ENCODE measurements at regions not wholly inside any gene's neighbourhood (a gene's known extent, or its start where the extent isn't known, plus 50 kb on each side); places are given as distances from the start of the nearest gene placed in this dataset.

DNA sequence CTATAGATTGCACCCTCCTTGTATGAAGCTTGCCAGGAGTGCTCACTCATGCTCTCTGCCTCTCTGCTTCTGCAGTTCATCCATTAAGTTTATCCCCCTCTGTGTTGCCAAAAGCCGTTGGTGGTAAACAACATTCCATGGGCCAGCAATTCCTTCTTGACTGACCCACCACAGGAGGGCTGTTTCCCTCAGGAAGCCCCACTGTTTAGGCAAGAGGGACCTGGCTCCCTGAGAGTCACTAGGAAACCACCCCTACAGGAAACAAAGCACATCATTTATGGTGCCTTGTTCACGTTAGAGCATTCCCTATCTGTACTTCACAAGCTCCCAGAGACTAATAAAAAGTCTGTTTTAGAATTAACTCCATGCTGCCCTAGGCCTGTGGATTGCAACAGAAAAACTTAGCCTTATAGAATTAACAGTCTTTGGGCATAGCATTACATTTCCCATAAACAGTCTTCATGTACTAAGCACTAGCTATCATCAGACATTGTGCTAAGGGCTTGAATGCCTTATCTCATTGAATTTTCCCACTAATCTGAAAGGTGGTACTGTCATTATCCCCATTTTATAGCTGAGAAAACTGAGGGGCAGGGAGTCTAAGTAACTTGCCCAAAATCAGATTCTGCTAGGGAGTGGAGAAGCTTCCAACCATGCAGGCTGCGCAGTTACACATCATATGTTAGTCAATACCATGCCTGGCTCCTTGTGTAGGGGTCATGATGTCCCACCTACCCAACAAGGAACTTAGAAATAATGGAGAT is 149.9 kb downstream of the SHQ1 start:
- no peak for FAIRE-seq

DNA sequence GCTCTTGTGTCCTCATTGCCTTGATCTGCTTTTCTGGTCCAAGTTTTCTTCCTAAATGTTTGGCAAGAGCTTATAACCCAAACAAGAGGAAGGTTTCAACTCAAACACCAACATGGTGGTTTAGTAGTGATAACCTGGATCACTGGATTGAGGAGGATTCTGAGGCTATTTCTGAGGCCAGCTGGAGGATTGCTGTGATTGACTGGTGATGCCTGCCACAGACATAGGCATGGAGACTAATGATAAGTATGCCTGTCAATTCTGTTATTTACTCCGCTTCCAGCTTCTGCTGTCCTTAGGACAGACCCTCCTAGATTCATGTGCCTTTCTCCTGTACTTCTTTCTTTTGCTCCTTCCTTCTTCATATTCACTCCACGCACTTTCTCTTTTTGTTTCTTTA is 150.5 kb downstream of the SHQ1 start:
- FAIRE-seq: no peak

DNA sequence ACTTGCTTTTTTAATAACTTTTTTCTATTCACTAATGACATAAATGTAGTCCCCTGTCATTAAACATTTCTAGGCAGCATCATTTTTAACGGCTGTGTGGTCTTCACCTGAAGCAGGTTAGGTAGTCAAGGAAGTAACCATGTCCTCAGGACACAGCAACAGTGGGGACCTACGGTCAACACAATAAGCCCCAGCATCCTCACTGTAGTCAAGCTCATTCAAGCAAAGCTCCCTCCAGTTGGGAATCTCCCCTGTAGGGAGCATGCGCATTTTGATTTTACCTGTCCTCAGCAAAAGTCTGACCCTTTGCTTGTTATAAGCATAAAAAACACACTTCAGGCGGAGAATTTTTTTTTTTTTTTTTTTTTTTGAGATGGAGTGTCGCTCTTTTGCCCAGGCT is 151.4 kb downstream of the SHQ1 start:
- no peak for FAIRE-seq

DNA sequence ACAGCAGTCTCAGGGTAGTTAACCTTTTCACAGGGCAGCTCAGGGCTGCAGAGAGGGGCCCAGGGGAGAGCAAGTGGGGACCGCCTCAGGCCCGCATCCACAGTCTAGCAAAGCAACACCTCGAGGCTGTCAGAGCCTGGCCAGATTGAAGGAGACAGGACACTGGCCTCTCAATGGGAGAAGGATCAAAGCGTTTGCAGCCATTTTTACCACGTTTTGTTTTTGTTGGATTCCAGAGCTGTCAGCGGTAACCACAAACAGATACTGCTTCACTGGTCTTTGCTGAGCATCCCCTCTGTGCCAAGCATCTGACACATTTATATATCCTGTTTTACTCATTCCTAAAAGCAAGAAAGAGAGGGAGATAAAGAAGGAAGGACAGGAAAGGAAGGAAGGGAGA is 153.8 kb downstream of the SHQ1 start:
- FAIRE-seq: no peak

DNA sequence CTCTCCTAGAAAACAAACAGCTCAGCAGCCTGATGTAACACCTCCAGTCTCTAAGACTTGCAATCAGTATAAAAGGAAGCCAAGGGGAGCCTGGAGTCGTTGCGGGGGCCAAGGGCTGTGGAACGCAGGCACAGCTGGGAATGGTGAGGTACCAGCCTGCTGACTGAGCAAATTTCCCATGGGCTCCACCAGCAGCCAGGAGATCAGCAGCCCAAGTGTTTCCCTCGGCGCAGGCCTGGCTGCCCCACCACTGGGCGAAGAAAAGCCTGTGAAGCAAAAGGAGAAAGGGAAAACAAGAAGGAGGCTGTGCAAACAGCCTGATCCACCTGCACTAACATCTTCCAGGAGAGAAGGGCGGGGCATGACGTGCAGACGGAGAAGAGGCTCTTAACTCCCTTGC is 155.3 kb downstream of the SHQ1 start:
- no peak for FAIRE-seq

DNA sequence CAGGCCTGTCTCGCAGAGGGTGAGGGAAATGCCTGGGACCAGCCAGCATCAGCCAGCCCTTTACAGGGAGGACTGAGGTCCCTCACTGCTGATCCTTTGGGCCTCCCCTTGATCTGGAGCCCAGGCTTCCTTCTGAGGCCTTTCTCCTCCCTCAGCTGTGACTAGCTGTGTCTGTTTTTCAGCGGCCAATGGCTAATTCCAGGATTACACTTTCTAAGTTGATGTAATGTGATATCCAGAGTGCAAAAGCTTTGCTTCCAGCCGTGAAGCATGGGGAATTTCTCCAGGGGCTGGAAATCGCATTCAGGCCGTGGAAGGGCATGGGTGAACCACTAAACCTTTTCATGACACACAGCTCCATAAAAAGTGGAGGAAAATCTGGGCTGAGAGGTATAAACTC is 157.6 kb downstream of the SHQ1 start:
- no peak for FAIRE-seq

DNA sequence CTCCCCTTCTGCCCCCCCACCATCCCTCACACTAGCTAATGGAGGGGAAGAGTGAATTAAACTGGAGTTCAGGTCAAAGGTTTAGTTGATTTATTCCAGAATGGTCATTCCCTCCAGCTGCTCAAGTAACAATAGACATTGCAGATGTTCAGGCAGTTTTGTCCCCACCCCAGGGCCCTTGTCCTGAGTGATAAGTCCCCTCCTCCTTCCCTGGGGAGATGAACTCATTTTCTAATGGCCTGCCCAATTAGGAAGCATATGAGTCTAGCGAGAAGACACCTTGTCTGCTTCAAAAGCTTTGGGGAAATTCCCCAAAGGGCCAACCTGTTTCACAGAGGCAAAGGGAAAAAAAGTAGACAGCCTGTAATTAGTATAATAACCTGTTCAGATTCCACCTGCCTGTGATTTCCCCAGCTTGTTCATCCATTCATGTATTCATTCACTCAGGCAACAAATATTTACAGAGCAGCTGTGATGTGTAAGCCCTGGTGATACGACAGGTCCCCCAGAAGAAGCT is 165.3 kb downstream of the SHQ1 start:
- no peak for FAIRE-seq

DNA sequence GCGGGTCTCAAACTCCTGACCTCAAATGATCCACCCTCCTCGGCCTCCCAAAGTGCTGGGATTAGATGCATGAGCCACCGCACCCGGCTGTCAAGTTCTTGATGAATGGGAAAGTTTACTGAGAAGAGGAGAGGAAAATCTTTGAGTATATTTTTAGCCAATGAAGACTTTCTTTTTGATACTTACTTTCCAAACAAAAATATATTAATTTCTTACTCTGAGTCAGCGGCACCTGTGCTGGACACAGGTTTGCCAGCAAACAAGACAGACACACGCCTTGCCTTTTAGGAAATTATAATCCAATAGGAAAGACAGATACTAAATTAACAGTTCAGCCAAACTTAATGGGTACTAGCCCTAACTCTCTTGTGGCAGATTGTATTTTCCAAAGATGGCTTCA is 166.6 kb downstream of the SHQ1 start:
- no peak for FAIRE-seq

DNA sequence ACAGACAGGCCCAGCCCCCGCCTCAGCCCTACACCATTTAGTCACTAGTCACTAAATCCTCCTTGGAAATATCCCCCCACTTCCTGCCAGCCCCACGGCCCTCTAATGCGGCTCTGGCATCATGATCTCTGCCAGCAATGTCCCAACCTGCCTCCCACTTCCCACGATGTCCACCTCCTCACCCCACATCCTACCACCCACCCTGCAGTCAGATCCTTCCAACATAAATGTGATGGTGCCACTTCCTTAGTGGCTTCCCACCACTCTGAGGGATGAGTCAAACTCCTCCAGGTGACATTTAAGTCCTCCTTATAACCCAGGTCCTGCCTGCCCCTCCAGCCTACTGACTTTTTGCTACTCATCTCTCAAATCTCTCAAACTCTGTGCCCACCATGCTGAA is 167.5 kb downstream of the SHQ1 start:
- FAIRE-seq: no peak

DNA sequence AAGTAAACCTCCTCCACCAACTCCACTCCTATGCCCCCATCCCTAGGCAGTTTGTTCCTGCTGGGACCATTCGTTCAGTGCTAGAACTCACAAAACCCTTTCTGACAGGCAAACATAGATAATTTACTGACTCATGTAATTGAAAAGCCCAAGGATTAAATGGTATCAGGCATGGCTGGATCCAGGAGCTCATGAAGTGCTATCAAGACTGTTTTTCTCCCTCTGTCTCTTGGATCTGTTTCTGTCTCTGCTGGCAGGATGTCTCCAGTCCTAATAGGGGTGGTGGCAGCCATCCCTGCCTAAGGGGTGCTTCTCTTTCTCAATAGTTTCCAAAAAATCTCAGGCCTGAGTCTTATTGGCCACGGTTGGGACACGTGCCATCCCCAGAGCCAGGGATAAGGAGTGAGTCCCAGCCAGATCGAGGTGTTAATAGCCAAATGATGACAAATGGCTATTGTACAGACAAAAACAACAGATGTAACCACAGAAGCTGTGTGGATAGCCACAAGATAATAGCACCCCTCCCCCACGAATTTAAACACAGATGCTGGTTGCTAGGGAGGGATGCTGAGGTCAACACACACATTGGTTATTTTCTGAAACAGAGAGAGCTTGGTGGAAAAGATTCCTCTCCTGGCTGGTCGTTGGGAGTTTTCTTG is 168.6 kb downstream of the SHQ1 start:
- no peak for FAIRE-seq

DNA sequence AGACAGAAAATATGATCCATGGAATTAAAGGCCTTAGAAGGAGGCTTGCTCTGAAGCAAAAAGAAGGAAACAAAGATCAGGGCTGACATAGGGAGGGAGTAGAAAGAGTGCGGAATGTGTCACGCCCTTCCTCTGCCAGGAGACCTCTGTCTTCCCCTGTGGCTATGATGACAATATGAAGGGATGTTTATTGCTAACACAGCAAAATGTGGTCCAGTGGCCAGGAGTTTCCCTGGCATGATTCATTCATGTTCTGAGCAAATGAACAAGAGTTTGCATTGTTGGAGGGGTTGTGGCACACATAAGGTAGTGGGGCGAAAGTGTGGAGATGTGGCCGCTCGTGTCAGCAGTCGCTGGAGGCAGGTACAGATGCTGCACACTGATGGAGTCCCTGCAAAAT is 169.4 kb downstream of the SHQ1 start:
- no peak for FAIRE-seq

DNA sequence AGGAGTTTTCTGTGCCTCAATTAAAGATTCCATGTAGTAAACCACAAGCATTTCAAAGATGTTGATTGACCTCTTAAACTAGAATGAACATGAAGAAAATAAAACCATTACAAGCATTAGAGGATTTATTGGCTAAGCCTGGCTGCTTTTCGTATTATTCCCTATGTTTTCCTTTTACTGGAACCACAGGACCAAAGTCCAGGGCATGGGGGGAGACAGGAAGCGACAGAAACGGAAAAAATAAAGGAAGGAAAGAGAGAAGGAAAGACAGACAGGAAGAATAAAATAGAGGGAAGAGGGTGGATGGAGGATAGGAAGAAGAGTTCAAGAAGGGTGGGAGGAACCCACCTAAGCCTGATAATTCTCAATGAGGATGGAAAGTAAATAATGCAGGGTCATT is 169.9 kb downstream of the SHQ1 start:
- FAIRE-seq: no peak

DNA sequence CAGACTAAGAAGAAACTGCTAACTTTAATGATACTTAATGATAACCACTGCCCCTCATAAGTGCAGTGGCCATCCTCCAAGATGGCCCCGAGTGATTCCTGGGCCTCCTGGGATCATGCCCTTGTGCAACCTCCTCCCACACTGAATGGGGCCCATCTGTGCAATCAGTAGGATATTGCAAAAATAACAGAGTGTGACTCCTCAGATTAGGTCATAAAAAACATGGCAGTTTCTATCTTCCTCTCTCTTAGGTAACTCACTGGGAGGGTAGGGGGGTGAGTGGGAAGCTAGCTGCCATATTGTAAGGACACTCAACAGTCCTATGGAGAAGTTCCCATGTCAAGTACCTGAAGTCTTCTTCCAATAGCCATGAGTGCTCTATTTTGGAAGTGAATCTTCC is 173.0 kb downstream of the SHQ1 start:
- FAIRE-seq: no peak

DNA sequence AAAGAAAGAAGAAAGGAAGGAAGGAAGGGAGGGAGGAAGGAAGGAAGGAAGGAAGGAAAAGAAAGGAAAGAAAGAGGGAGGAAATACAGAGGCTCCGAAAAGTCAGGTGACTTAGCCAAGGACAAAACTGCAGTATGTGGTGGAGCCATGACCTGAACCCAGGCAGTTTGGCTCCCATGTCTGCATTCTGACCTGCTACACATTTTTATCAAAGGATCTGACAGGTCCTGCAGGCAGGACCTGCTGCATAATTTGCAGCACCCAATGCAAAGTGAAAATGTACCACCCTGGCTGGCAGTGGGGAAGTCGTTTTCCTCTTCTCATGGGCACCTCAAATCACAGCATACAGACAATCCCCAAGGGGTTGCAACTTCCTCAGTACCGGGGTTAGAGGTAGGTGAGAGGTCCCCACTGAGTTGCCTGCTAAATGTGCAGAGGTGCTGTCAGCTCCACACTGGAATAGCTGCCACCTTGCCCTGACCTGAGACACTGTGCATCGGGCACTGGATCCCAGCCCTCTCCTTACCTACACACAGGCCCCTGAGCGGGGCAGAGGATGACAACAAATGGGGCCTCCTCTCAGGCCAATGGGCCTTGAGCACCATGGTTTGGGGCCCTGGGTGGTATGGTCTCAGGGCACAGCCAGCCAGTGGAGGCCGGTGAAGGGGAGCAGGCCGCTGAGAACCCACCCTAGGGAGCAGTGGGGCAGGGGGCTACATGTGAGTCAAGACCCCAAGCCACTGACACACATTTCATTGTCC is 175.1 kb downstream of the SHQ1 start:
- FAIRE-seq: no peak

DNA sequence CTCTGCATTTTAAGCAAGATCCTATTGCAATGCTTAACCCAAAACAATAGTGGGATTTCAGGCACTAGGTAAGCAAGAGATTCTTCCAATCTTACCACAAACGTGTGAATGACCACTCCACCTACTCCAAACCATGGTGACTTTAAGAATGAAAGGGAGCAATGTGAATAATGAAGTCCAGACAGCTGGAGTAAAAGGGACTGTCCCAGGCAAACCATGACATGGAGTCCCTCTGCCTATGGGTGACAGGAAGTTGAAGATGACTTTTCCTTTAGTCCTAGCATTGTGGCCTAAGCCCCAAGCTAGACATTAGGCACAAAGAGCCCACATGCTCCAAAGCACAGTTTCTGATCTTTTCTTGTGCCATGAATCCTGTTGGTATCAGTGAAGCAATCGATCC is 179.0 kb downstream of the SHQ1 start:
- no peak for FAIRE-seq

DNA sequence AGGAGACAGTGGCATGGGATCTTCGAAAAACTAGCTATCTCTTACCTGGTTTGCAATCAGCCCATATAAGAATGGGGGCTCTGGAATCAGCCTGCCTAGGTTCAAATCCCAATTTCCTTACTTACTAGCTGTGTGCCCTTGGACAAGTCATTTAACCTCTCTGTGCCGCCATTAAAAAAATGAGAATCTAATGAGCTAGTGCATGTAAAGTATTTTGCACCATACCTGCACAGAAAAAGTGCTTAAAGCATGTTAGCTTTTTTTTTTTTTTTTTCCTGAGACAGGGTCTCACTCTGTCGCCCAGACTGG is 181.8 kb downstream of the SHQ1 start:
- no peak for FAIRE-seq

DNA sequence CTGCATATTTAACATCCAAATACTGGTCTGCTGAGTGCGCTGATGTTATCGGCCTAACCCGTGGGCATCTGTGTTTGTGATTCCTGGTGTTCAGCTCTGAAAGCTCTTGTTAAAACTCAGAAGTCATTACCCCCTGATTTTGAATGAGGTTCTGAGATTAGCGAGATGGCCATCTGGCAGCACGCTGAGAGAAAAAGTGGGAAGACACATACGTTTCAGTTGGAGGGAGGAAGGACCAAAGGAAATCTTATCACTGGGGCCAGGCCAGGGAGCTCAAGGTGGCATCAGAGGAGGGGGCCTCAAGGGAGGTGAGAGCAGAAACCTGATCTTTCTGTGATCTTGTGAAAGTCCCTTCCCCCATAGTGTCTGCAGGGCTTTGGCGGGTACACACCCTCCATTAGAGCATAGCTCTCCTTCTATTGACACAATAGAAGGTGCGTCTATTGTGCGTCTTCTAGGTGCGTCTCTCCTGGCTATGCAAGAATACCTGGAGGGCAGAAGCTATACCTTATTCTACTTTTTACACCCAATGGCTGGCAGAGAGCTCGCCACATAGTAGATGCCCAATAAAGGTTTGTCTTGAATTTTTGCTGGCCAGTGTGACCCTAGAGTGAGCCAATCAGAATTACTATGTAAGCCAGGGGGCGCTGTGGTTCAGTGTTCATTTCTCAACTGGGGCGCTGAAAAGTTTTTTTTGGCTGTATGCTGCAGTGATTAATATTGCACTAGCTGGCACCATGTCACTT is 182.4 kb downstream of the SHQ1 start:
- no peak for FAIRE-seq

DNA sequence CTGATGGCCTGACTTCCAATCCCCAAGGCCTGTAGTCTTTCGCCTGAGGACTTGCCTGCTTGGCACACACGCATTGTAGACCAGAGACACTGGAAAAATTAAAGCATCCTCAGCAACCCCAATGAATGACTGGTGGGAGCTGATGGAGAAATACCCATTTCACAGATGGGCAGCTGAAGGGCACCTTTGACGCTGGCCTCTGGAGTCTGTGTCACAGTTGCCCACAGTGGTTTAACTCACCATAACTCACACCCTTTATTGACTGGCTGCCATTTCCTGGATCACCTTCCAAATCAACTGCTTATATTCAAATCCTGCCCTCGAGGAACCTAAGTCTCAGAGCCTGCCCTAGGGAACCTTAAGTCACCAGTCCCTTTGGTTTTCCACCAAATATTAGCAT is 183.1 kb downstream of the SHQ1 start:
- no peak for FAIRE-seq

DNA sequence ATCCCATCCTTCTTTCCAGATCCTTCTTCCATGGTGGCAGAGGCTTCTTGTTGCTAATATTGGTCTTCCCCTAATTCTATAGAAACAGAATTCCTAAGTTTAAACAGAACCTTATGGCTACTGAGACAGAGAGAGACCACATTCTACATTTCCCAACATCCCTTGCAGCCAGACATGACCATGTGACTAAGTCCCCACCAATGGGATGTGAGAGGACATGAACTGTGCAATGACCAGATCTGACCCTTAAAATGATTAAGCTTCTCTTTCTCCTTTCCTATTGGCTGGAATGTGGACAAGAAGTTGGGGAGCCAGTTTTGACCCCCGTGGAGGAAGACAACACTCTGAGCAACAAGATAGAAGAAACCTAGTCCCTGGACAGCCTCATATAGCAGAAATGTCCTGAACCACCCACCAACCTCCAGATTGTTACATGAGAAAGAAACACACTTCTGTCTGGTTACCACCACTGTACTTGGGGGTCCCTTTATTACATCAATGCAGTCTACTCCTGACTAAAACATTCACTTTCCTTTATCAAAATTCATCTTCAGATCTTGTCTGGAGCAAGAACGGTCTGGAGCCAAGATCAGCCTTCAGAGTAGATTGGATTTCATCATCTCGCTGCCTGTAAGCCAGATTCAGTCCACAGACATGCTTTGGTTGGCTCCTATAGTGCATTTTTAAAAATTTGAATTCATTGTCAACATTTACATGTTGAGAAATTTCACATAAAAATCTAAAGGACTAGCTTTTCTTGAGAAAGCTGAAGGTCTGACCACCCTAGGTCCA is 183.9 kb downstream of the SHQ1 start:
- no peak for FAIRE-seq

DNA sequence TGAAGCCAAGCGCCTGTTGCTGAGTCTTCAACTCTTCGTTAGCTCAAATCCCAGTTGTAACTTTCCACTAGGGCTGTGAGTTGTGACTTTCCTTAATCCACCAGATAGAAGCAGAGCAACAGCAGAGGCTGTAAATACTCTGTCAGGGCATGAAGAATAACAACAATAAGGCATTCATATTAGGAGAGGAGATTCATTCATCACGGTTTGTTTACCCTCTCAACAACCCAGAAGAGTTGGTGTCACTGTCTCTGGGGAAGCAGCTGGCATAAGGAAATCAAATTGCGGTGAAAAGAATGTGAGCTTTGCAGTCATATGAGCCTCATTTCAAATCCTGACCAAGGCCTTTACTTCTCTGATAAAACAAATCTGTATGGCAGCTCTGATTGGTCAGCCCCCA is 184.8 kb downstream of the SHQ1 start:
- no peak for FAIRE-seq

DNA sequence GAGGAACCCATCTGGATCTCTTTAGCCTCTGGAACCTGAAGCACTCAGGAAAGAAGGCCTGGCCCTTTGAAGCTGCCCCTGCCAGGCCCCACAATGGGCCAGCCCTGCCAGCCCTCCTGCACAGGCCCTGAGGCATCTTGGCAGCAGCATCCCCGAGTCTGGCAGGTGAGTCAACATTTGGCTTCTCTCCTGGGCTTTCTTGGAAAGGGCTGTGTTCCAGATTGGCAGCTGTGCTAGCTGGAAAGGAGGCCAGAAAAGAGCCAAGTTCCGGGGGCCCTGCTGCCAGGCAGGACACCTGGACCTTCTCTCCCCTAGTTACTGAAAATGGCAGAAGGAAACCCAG is 187.2 kb downstream of the SHQ1 start:
- no peak for FAIRE-seq

DNA sequence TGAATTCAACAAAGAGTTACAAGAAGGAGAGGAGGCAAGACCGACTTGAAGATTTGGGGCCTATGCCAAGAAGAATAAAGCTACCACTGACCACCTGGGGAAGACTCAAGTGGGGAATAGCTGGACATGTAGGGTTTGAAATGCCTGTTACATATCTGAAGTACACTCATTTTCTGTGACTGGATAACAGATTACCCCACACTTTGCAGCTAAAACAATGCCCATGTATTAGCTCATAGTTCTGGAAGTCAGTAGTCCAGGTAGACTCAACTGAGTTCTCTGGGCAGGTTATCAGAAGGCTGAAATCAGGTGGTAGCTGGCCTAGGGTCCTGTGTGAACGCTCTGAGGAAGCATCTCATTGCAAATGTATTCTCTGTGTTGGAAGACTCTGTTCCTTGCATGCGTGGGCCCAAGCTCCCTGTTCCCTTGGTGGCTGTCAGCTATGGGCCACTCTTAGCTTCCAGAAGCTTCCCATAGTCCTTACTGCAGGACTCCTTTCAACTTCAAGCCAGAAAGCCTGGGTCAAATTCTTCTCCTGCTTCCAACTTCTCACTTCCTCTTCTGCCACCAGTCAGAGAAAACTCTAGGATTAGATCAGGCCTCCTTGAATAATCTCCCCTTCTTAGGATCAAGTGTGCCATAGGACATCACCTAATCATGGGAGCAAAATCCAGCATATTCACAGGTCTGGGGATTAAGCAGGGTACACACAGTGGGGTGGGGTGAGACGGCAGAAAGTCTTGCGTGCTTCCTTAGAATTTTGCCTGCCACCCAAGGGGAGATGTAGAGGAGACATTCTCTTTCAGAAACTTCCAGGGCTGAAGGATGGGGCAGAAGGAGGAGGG is 187.8 kb downstream of the SHQ1 start:
- no peak for FAIRE-seq
